Right lobe of liver (tissue), 6 donors: ENCODE measurements at regions not wholly inside any gene's neighbourhood (a gene's known extent, or its start where the extent isn't known, plus 50 kb on each side); places are given as distances from the start of the nearest gene placed in this dataset.

Experiments
- ATAC-seq, 4 donors: fragments of 200-7000 bp; cut with Tn5 transposase; one replicate each; pipeline ENCODE4 v1.9.1; 2020; ENCODE audit warnings: mild to moderate bottlenecking in 4 of 4, moderate library complexity in 4 of 4
- DNase-seq, 3 donors: peaks; one replicate each; pipeline ENCODE4 v3.0.0-alpha.2; 2020
- H3K27ac ChIP-seq, 3 donors: fragments of 200-600 bp; one replicate each; pipeline ENCODE4 v1.8.0; 2022
- H3K27me3 ChIP-seq, 2 donors: fragments of 200-600 bp; one replicate each; pipeline ENCODE4 v1.8.0; 2022
- H3K36me3 ChIP-seq, 4 donors: fragments of 200-600 bp; sonication (generic) in 1 of 4; one replicate each; pipeline versions ENCODE4 v1.5.1 to v1.8.0; 2017 to 2022; ENCODE audit warnings: control low read depth in 1 of 4
- H3K4me1 ChIP-seq, 4 donors: fragments of 200-600 bp; sonication (generic) in 1 of 4; one replicate each; pipeline versions ENCODE4 v1.5.1 to v1.8.0; 2017 to 2022; ENCODE audit warnings: control low read depth in 1 of 4
- H3K4me3 ChIP-seq, 3 donors: fragments of 200-600 bp; one replicate each; pipeline ENCODE4 v1.8.0; 2022
- H3K9me3 ChIP-seq, 4 donors: fragments of 200-600 bp; sonication (generic) in 1 of 4; one replicate each; pipeline versions ENCODE4 v1.5.1 to v1.8.0; 2017 to 2022; ENCODE audit warnings: control low read depth in 1 of 4
- POLR2A ChIP-seq: fragments of 450-650 bp; IDR thresholded peaks from one replicate; pipeline ENCODE4 v1.6.1; 2017; ENCODE audit warnings: antibody characterized with exemption, mild to moderate bottlenecking
- WGBS: methylation state at CpG from one replicate; pipeline ENCODE4 v1.1.6; 2018; ENCODE audit warnings: low coverage, low lambda C conversion rate; ENCODE audit not compliant: insufficient coverage; ENCODE audit errors: missing lambda C conversion rate; 5-methylcytosine and 5-hydroxymethylcytosine counted together
- intact Hi-C, 2 donors: fragments of 100-400 bp; cut with DNase I; formaldehyde crosslinking; loops; one replicate each; pipeline versions ENCODE4 v1.11.2 to v1.14.1; 2022
- TF ChIP-seq, protein P1 (sequence below), 4 donors: fragments of 200-600 bp in 3 of 4; fragments of 450-650 bp in 1 of 4; IDR thresholded peaks; one replicate each; pipeline versions ENCODE4 v1.5.1 to v1.8.0; 2016 to 2022; ENCODE audit warnings: antibody characterized with exemption in 4 of 4, mild to moderate bottlenecking in 2 of 4
- donor health status: DM: no; HTN: yes; CAD: no.
- donor health status: DM: no; HTN: no; CAD: no.
- donor health status: DM: no; HTN: no; CAD: no.
- donor health status: DM: no; HTN: yes; CAD: no.
- donor health status: DM: no; HTN: yes; CAD: no.

DNA sequence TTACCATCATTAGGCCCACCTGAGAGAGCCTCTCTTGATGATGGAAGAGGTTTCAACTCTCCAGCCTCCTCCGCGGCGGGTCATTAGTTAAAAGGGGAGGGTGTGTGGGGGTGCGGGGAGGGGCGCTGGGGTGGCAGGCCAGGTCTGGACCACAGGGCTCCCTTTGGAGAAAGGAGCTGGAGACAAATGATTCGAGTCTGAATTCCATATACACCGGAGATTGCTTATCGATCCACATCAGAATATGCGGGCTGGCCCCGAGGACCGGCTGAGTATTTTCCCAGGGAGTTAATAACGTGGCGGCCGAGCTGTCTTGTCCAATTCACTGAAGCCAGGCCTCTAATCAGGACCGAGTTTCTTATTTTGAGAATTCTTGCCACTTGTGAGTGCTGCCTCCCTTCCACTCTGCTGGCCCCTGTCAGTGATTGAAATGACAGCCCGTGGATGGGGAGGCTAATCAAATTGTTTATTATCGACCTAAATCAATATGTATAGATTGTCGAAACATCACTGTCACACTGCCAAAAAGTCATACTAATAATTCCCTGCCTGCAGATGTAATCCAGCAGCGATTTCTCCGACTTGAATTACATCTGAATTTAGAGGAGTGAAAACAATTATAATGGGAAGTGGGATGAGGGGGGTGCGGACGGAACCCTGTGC lies 202.7 kb downstream of the SALL1 start:
- Histone ChIP-seq H3K27me3 (no peaks in the 10 kb centered on the region), H3K27ac (no peak overlapping the region), H3K4me3 (no peak overlapping the region), H3K4me1 (no peaks in the 10 kb centered on the region), H3K9me3 (no peaks in the 10 kb centered on the region), H3K36me3 (no peaks in the 10 kb centered on the region)
- intact Hi-C loops = no loop called here
- no peak for TF ChIP-seq POLR2A
- TF ChIP-seq, protein P1, sequence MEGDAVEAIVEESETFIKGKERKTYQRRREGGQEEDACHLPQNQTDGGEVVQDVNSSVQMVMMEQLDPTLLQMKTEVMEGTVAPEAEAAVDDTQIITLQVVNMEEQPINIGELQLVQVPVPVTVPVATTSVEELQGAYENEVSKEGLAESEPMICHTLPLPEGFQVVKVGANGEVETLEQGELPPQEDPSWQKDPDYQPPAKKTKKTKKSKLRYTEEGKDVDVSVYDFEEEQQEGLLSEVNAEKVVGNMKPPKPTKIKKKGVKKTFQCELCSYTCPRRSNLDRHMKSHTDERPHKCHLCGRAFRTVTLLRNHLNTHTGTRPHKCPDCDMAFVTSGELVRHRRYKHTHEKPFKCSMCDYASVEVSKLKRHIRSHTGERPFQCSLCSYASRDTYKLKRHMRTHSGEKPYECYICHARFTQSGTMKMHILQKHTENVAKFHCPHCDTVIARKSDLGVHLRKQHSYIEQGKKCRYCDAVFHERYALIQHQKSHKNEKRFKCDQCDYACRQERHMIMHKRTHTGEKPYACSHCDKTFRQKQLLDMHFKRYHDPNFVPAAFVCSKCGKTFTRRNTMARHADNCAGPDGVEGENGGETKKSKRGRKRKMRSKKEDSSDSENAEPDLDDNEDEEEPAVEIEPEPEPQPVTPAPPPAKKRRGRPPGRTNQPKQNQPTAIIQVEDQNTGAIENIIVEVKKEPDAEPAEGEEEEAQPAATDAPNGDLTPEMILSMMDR (IDR thresholded peaks at IDR 0.05) = no peak
- DNase-seq (no peak), ATAC-seq (no peak)
- WGBS = 82% methylated on average over 10 of the region's 22 CpGs

DNA sequence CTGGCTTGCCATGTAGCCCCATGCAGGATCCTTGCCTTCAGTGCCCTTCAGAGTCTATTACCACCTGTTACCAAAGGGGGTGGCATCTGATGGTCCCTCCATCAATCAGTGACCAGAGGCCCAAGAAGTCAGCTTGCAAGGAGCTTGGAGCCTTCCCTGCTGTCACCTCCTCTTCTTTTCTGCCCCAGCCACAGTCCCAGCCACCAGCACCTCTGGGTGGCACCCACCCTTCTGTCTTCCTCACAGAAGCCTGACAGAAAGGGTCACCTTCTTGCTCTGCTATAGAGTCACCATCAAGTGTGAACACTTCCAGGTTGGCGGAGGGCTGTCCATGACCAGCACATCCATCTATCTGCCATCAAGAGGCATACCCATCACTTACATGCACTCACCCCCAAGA lies 203.2 kb downstream of the SALL1 start:
- no peaks in the 10 kb centered on the region for H3K27me3 ChIP-seq
- H3K4me3 ChIP-seq = no peak overlapping the region
- no peak for DNase-seq
- intact Hi-C loops = no loop called here
- no peak for ATAC-seq
- H3K27ac ChIP-seq = no peak overlapping the region
- TF ChIP-seq, protein P1 (IDR thresholded peaks at IDR 0.05) = no peak
- no peaks in the 10 kb centered on the region for H3K36me3 ChIP-seq
- H3K4me1 ChIP-seq = no peaks in the 10 kb centered on the region
- H3K9me3 ChIP-seq = no peaks in the 10 kb centered on the region
- WGBS = 92% methylated on average over 1 of the region's 1 CpG

DNA sequence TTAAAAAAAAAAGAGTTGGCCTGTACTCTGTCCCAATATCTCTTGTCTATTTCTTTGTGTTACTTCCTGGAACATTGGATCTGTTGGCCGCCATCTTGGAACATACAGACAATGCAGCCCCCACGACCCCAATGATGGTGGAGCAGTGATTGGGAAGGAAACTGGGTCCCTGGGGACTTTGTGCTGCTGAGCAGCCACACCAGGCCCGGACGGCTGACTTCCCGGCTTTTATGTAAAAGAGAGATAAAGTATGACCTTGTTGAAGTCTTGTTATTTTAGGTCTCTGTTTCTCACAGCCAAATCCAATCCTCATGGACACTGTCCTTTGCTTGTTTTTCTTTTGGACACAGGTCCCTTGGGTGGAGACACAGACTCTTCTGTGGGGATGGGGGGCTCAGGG lies 204.5 kb downstream of the SALL1 start:
- H3K36me3 ChIP-seq = no peaks in the 10 kb centered on the region
- DNase-seq (no peak), ATAC-seq (no peak)
- no peak overlapping the region for H3K27ac ChIP-seq
- WGBS = 75% methylated on average over 5 of the region's 5 CpGs
- TF ChIP-seq, protein P1 (IDR thresholded peaks at IDR 0.05) = no peak
- TF ChIP-seq POLR2A = no peak
- no peaks in the 10 kb centered on the region for H3K9me3 ChIP-seq
- no peak overlapping the region for H3K4me3 ChIP-seq
- intact Hi-C loops = no loop called here
- no peaks in the 10 kb centered on the region for H3K4me1 ChIP-seq
- no peaks in the 10 kb centered on the region for H3K27me3 ChIP-seq

DNA sequence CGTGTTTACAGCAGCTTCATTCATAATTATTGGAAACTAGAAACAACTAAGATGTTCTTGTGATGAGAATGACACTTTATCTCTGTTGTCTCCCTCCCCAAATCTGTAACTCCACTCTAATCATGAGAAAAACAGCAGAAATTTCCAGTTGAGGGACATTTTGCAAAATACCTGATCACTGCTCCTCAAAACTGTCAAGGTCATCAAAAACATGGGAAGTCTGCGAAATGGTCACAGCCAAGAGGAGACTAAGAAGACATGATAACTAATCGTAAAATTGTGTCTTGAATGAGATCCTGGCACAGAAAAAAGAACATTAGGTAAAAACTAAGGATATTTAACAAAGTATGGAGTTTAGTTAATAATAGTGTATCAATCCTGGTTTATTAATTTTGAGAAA lies 204.2 kb downstream of the CYLD start:
- Histone ChIP-seq H3K27me3 (no peaks in the 10 kb centered on the region), H3K4me3 (no peak overlapping the region), H3K36me3 (no peaks in the 10 kb centered on the region), H3K9me3 (no peaks in the 10 kb centered on the region), H3K27ac (no peak overlapping the region), H3K4me1 (no peaks in the 10 kb centered on the region)
- ATAC-seq = no peak
- TF ChIP-seq, protein P1 (IDR thresholded peaks at IDR 0.05) = no peak
- no peak for TF ChIP-seq POLR2A
- WGBS = 70% methylated on average over 3 of the region's 3 CpGs
- intact Hi-C loops = no loop called here
- DNase-seq = no peak

DNA sequence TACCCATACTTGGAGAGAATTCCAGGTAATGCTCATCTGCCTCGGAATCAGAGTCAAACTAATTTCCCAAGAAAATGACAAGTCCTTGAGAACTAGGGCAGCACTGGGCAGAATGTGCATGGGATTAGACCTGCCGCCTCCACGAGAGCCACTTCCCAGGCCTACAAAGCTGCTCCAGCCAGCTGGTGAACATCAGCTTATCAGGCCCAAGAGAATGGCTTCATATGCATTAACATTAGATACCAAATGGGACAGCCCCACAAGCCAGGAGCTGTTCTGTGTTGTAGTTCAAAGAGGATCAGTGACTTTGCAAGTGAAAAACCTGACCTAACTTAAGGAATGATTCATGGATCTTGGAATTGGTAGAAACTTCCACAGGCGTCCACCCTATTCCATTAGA lies 203.3 kb downstream of the CYLD start:
- H3K36me3 ChIP-seq = no peaks in the 10 kb centered on the region
- no peaks in the 10 kb centered on the region for H3K27me3 ChIP-seq
- ATAC-seq = no peak
- no peak overlapping the region for H3K27ac ChIP-seq
- no peaks in the 10 kb centered on the region for H3K4me1 ChIP-seq
- DNase-seq = no peak
- no peaks in the 10 kb centered on the region for H3K9me3 ChIP-seq
- TF ChIP-seq, protein P1 (IDR thresholded peaks at IDR 0.05) = no peak
- TF ChIP-seq POLR2A = no peak
- 56% methylated on average over 1 of the region's 4 CpGs for WGBS
- intact Hi-C loops = no loop called here
- no peak overlapping the region for H3K4me3 ChIP-seq
